ENCODE measurements at regions not wholly inside any gene's neighbourhood (a gene's known extent, or its start where the extent isn't known, plus 50 kb on each side); places are given as distances from the start of the nearest gene placed in this dataset.

GRCh38 chr6:165952514-165952913, 215.1 kb downstream of the TBXT start:
- H3K4me3 Mint-ChIP-seq: no peak overlapping the region
- no peak for DNase-seq (ENCODE audit: low spot score in 2 of 2)
- peaks cover 3% of the 10 kb centered on the region for H3K9me3 Mint-ChIP-seq
- no peaks in the 10 kb centered on the region for H3K4me1 Mint-ChIP-seq
- no peaks in the 10 kb centered on the region for H3K36me3 Mint-ChIP-seq
- H3K27me3 Mint-ChIP-seq: peaks cover 8% of the 10 kb centered on the region
- no peak overlapping the region for H3K27ac Mint-ChIP-seq
- ATAC-seq (ENCODE audit: low read depth): no peak

- no peak for ATAC-seq (ENCODE audit: low read depth)
- no peak overlapping the region for H3K4me3 Mint-ChIP-seq
- H3K27me3 Mint-ChIP-seq: peaks cover 7% of the 10 kb centered on the region
These were observed 217.3 kb downstream of the TBXT start for GRCh38 chr6:165950316-165950715.

GRCh38 chr6:165949324-165949723, 218.3 kb downstream of the TBXT start:
- Mint-ChIP-seq H3K27me3 (peaks cover 6% of the 10 kb centered on the region), H3K36me3 (no peaks in the 10 kb centered on the region), H3K4me3 (no peak overlapping the region), H3K27ac (no peak overlapping the region), H3K4me1 (no peaks in the 10 kb centered on the region), H3K9me3 (peaks cover 3% of the 10 kb centered on the region)
- DNase-seq (ENCODE audit: low spot score in 2 of 2) (no peak), ATAC-seq (ENCODE audit: low read depth) (no peak)

More at GRCh38 chr6:165950316-165950715, 217.3 kb downstream of the TBXT start:
- peaks cover 3% of the 10 kb centered on the region for H3K9me3 Mint-ChIP-seq
- H3K36me3 Mint-ChIP-seq: no peaks in the 10 kb centered on the region
- no peaks in the 10 kb centered on the region for H3K4me1 Mint-ChIP-seq
- H3K27ac Mint-ChIP-seq: no peak overlapping the region
- no peak for DNase-seq (ENCODE audit: low spot score in 2 of 2)

GRCh38 chr6:165944002-165944466, 223.6 kb downstream of the TBXT start:
- Mint-ChIP-seq H3K4me1 (peaks cover 3% of the 10 kb centered on the region), H3K9me3 (peaks cover 15% of the 10 kb centered on the region), H3K27ac (no peak overlapping the region), H3K4me3 (no peak overlapping the region), H3K27me3 (peaks cover 4% of the 10 kb centered on the region), H3K36me3 (no peaks in the 10 kb centered on the region)
- ATAC-seq (ENCODE audit: low read depth) (no peak), DNase-seq (ENCODE audit: low spot score in 2 of 2) (no peak)

GRCh38 chr6:165941786-165942185, 225.9 kb downstream of the TBXT start:
- H3K4me3 Mint-ChIP-seq: no peak overlapping the region
- peaks cover 1% of the 10 kb centered on the region for H3K27me3 Mint-ChIP-seq
- DNase-seq (ENCODE audit: low spot score in 2 of 2) (no peak), ATAC-seq (ENCODE audit: low read depth) (no peak)
- peaks cover 15% of the 10 kb centered on the region for H3K9me3 Mint-ChIP-seq
- peaks cover 3% of the 10 kb centered on the region for H3K4me1 Mint-ChIP-seq
- H3K36me3 Mint-ChIP-seq: no peaks in the 10 kb centered on the region
- H3K27ac Mint-ChIP-seq: no peak overlapping the region

- ATAC-seq (ENCODE audit: low read depth) (no peak), DNase-seq (ENCODE audit: low spot score in 2 of 2) (no peak)
- Mint-ChIP-seq H3K27ac (no peak overlapping the region), H3K4me1 (peaks cover 3% of the 10 kb centered on the region), H3K9me3 (peaks cover 15% of the 10 kb centered on the region), H3K27me3 (peaks cover 3% of the 10 kb centered on the region), H3K4me3 (no peak overlapping the region), H3K36me3 (no peaks in the 10 kb centered on the region)
These were observed 226.3 kb downstream of the TBXT start for GRCh38 chr6:165941249-165941775.

- Mint-ChIP-seq H3K27ac (no peak overlapping the region), H3K4me3 (no peak overlapping the region), H3K27me3 (peaks cover 8% of the 10 kb centered on the region), H3K4me1 (peaks cover 3% of the 10 kb centered on the region), H3K36me3 (no peaks in the 10 kb centered on the region), H3K9me3 (peaks cover 18% of the 10 kb centered on the region)
- ATAC-seq (ENCODE audit: low read depth) (no peak), DNase-seq (ENCODE audit: low spot score in 2 of 2) (no peak)
These were observed 227.3 kb downstream of the TBXT start for GRCh38 chr6:165940366-165940765.

- Mint-ChIP-seq H3K27ac (no peak overlapping the region), H3K9me3 (peaks cover 23% of the 10 kb centered on the region), H3K36me3 (no peaks in the 10 kb centered on the region), H3K4me1 (peaks cover 3% of the 10 kb centered on the region), H3K4me3 (no peak overlapping the region), H3K27me3 (peaks cover 13% of the 10 kb centered on the region)
- DNase-seq (ENCODE audit: low spot score in 2 of 2) (no peak), ATAC-seq (ENCODE audit: low read depth) (no peak)
These were observed 227.9 kb downstream of the TBXT start for GRCh38 chr6:165939601-165940290.

GRCh38 chr6:165939047-165939446, 228.6 kb downstream of the TBXT start:
- DNase-seq (ENCODE audit: low spot score in 2 of 2) (no peak), ATAC-seq (ENCODE audit: low read depth) (no peak)
- H3K36me3 Mint-ChIP-seq: no peaks in the 10 kb centered on the region
- H3K4me3 Mint-ChIP-seq: no peak overlapping the region
- H3K27ac Mint-ChIP-seq: no peak overlapping the region
- H3K27me3 Mint-ChIP-seq: peaks cover 16% of the 10 kb centered on the region
- H3K4me1 Mint-ChIP-seq: peaks cover 3% of the 10 kb centered on the region
- peaks cover 21% of the 10 kb centered on the region for H3K9me3 Mint-ChIP-seq

GRCh38 chr6:165937564-165938358, 229.9 kb downstream of the TBXT start:
- ATAC-seq (ENCODE audit: low read depth) (no peak), DNase-seq (ENCODE audit: low spot score in 2 of 2) (no peak)
- H3K4me1 Mint-ChIP-seq: no peaks in the 10 kb centered on the region
- no peak overlapping the region for H3K4me3 Mint-ChIP-seq
- peaks cover 16% of the 10 kb centered on the region for H3K27me3 Mint-ChIP-seq
- no peaks in the 10 kb centered on the region for H3K36me3 Mint-ChIP-seq
- H3K9me3 Mint-ChIP-seq: peaks cover 17% of the 10 kb centered on the region
- no peak overlapping the region for H3K27ac Mint-ChIP-seq

GRCh38 chr6:165936660-165937059, 231.0 kb downstream of the TBXT start:
- Mint-ChIP-seq H3K36me3 (no peaks in the 10 kb centered on the region), H3K9me3 (peaks cover 11% of the 10 kb centered on the region), H3K27me3 (peaks cover 16% of the 10 kb centered on the region), H3K4me3 (no peak overlapping the region), H3K27ac (no peak overlapping the region), H3K4me1 (no peaks in the 10 kb centered on the region)
- DNase-seq (ENCODE audit: low spot score in 2 of 2) (no peak), ATAC-seq (ENCODE audit: low read depth) (no peak)

- DNase-seq (ENCODE audit: low spot score in 2 of 2) (no peak), ATAC-seq (ENCODE audit: low read depth) (no peak)
- Mint-ChIP-seq H3K4me1 (no peaks in the 10 kb centered on the region), H3K4me3 (no peak overlapping the region), H3K36me3 (no peaks in the 10 kb centered on the region), H3K9me3 (peaks cover 8% of the 10 kb centered on the region), H3K27ac (no peak overlapping the region), H3K27me3 (peaks cover 15% of the 10 kb centered on the region)
These were observed 231.6 kb downstream of the TBXT start for GRCh38 chr6:165936096-165936495.

- Mint-ChIP-seq H3K27ac (no peak overlapping the region), H3K9me3 (peaks cover 8% of the 10 kb centered on the region), H3K4me3 (no peak overlapping the region), H3K36me3 (no peaks in the 10 kb centered on the region), H3K4me1 (no peaks in the 10 kb centered on the region), H3K27me3 (peaks cover 15% of the 10 kb centered on the region)
- no peak for DNase-seq (ENCODE audit: low spot score in 2 of 2)
- ATAC-seq (ENCODE audit: low read depth): no peak
These were observed 236.0 kb downstream of the TBXT start for GRCh38 chr6:165931675-165932074.

- no peak overlapping the region for H3K4me3 Mint-ChIP-seq
- H3K27ac Mint-ChIP-seq: no peak overlapping the region
- ATAC-seq (ENCODE audit: low read depth): no peak
- DNase-seq (ENCODE audit: low spot score in 2 of 2): no peak
- H3K9me3 Mint-ChIP-seq: peaks cover 6% of the 10 kb centered on the region
- H3K4me1 Mint-ChIP-seq: no peaks in the 10 kb centered on the region
- H3K36me3 Mint-ChIP-seq: no peaks in the 10 kb centered on the region
- peaks cover 8% of the 10 kb centered on the region for H3K27me3 Mint-ChIP-seq
These were observed 236.9 kb downstream of the TBXT start for GRCh38 chr6:165930668-165931214.
